Gastrocnemius medialis (tissue), 4 donors: ENCODE measurements at regions not wholly inside any gene's neighbourhood (a gene's known extent, or its start where the extent isn't known, plus 50 kb on each side); places are given as distances from the start of the nearest gene placed in this dataset.

Source experiments
- ATAC-seq, 2 donors: fragments of 150-250 bp; one replicate each; pipeline ENCODE4 v1.9.1; 2016
- DNase-seq, 2 donors: peaks; one replicate each; pipeline ENCODE4 v3.0.0-alpha.2; 2019
- H3K27ac ChIP-seq, 4 donors: fragments of 200-600 bp; sonication (generic); 1 replicate in 1 of 4; 2 replicates in 3 of 4; pipeline ENCODE4 v1.5.1; 2016 to 2018; ENCODE audit warnings: mild to moderate bottlenecking in 2 of 4, moderate library complexity in 1 of 4
- H3K27me3 ChIP-seq, 3 donors: fragments of 200-600 bp; sonication (generic) in 2 of 3; 1 replicate in 1 of 3; 2 replicates in 2 of 3; pipeline versions ENCODE4 v1.5.1 to v1.6.0; 2016 to 2019; ENCODE audit warnings: mild to moderate bottlenecking in 1 of 3, moderate library complexity in 1 of 3
- H3K36me3 ChIP-seq, 2 donors: fragments of 200-600 bp; sonication (generic) in 1 of 2; one replicate each; pipeline ENCODE4 v1.5.1; 2017 to 2018
- H3K4me1 ChIP-seq, 2 donors: fragments of 200-600 bp; sonication (generic) in 1 of 2; one replicate each; pipeline ENCODE4 v1.5.1; 2016 to 2017; ENCODE audit warnings: mild to moderate bottlenecking in 2 of 2
- H3K4me3 ChIP-seq, 4 donors: fragments of 200-600 bp; sonication (generic) in 3 of 4; 1 replicate in 1 of 4; 2 replicates in 3 of 4; pipeline ENCODE4 v1.5.1; 2016 to 2019; ENCODE audit warnings: mild to moderate bottlenecking in 2 of 4
- H3K9me3 ChIP-seq, 3 donors: fragments of 200-600 bp; sonication (generic) in 2 of 3; 1 replicate in 1 of 3; 2 replicates in 2 of 3; pipeline ENCODE4 v1.5.1; 2016 to 2019
- POLR2A ChIP-seq, 2 donors: fragments of 450-650 bp; IDR thresholded peaks; one replicate each; pipeline ENCODE4 v1.6.1; 2017; ENCODE audit warnings: antibody characterized with exemption in 2 of 2, mild to moderate bottlenecking in 2 of 2, moderate library complexity in 2 of 2
- in situ Hi-C, 4 donors: fragments of 200-750 bp; cut with MboI; loops; one replicate each; pipeline versions ENCODE4 v1.15.0 to v1.8.0; 2017; ENCODE audit warnings: low sequenced_read_pairs in 4 of 4
- intact Hi-C: fragments of 100-400 bp; cut with DNase I; formaldehyde crosslinking; loops from one replicate; pipeline ENCODE4 v1.15.1; 2023; ENCODE audit warnings: low total_unique reads
- TF ChIP-seq, protein P1 (sequence below), 5 experiments: fragments of 450-650 bp in 3 of 5; fragments of 200-600 bp in 2 of 5; sonication (generic) in 2 of 5; IDR thresholded peaks in 4 of 5; conservative IDR thresholded peaks in 1 of 5; 1 replicate in 4 of 5; 2 replicates in 1 of 5; pipeline ENCODE4 v1.5.1; 2016 to 2019; ENCODE audit warnings: antibody characterized with exemption in 5 of 5, mild to moderate bottlenecking in 3 of 5, moderate library complexity in 3 of 5

DNA sequence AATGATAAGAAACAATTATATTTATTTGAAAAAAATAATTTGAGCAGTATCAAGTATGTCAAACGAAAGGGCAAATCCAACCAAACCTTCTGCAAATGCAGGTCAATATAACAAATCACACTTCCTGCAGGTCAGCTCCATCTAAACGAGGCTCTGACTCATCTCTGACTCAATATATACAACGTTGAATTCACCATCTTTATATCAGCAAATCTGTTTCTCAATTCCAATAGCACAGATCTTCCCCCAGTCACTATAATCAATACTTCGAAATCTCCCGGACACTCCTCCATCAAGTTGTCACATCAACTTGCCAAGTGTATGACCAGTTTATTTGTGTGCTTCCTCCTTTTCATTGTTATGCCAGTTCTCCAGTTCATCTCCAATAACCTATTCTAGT is 388.9 kb downstream of the ZEB2 start:
- ATAC-seq (no peak), DNase-seq (no peak)
- H3K27me3 ChIP-seq, result no peaks in the 10 kb centered on the region
- no peaks in the 10 kb centered on the region for H3K4me1 ChIP-seq
- no peaks in the 10 kb centered on the region for H3K36me3 ChIP-seq
- intact Hi-C loops (no loop called here), in situ Hi-C loops (no loop called here)
- no peak overlapping the region for H3K27ac ChIP-seq
- no peak for TF ChIP-seq POLR2A (IDR thresholded peaks at IDR 0.05)
- TF ChIP-seq, protein P1, sequence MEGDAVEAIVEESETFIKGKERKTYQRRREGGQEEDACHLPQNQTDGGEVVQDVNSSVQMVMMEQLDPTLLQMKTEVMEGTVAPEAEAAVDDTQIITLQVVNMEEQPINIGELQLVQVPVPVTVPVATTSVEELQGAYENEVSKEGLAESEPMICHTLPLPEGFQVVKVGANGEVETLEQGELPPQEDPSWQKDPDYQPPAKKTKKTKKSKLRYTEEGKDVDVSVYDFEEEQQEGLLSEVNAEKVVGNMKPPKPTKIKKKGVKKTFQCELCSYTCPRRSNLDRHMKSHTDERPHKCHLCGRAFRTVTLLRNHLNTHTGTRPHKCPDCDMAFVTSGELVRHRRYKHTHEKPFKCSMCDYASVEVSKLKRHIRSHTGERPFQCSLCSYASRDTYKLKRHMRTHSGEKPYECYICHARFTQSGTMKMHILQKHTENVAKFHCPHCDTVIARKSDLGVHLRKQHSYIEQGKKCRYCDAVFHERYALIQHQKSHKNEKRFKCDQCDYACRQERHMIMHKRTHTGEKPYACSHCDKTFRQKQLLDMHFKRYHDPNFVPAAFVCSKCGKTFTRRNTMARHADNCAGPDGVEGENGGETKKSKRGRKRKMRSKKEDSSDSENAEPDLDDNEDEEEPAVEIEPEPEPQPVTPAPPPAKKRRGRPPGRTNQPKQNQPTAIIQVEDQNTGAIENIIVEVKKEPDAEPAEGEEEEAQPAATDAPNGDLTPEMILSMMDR (IDR thresholded peaks at IDR 0.05 in 4 of 5, conservative IDR thresholded peaks at IDR 0.05 in 1 of 5), result no peak
- H3K9me3 ChIP-seq, result no peaks in the 10 kb centered on the region
- no peak overlapping the region for H3K4me3 ChIP-seq

DNA sequence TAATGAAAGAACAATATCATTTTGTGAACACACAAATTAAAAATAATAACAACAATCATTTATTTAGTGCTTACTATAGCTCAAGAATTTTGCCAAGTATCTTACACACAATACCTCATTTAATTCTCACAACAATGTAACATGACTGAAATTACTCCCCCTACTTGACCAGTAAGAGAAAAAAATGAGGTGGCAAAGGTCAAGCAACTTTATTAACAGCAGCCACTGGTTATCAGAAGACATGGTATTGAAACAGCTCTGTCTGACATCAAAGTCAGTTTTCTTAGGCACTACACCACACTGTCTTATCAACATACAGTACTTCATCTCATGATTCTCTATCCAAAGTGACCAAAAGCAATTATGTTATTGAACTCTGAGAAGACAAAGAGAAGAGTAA is 389.4 kb downstream of the ZEB2 start:
- Histone ChIP-seq H3K36me3 (no peaks in the 10 kb centered on the region), H3K27me3 (no peaks in the 10 kb centered on the region), H3K4me1 (no peaks in the 10 kb centered on the region), H3K4me3 (no peak overlapping the region), H3K27ac (no peak overlapping the region), H3K9me3 (no peaks in the 10 kb centered on the region)
- TF ChIP-seq, protein P1 (IDR thresholded peaks at IDR 0.05 in 4 of 5, conservative IDR thresholded peaks at IDR 0.05 in 1 of 5), result no peak
- TF ChIP-seq POLR2A (IDR thresholded peaks at IDR 0.05), result no peak
- ATAC-seq, result no peak
- in situ Hi-C loops, result no loop called here
- intact Hi-C loops, result no loop called here
- DNase-seq, result no peak

DNA sequence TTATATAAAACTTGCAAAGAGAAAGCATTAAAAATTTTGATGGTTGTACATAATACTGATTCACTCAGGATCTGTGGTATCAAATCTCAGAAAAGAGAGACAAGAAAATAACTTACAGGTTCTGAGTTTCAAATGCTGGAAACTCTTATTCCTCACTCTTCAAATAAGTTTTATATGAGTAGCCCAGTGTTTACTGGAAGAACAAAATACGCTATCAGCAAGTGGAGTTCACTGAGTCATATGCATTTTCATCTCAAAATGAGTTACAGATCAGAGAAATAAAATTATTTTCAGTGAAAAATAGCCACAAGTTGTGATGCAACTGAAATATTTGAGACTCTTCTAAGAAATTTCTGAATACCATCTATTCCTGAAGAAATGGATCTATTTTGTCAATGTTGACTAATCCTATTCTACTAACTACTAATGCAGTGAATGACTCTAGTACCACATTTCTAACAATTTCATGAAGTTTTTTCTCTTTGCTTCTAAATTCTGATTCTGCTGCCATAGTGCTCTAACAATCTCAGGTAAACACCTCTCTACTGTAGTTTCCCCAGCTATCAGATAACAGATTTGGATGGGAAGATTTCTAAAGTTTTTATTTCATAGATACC is 391.7 kb downstream of the ZEB2 start:
- ATAC-seq (no peak), DNase-seq (no peak)
- intact Hi-C loops, result no loop called here
- H3K36me3 ChIP-seq, result no peaks in the 10 kb centered on the region
- no peak overlapping the region for H3K27ac ChIP-seq
- in situ Hi-C loops, result no loop called here
- H3K27me3 ChIP-seq, result no peaks in the 10 kb centered on the region
- TF ChIP-seq, protein P1 (IDR thresholded peaks at IDR 0.05 in 4 of 5, conservative IDR thresholded peaks at IDR 0.05 in 1 of 5), result no peak
- no peak for TF ChIP-seq POLR2A (IDR thresholded peaks at IDR 0.05)
- H3K9me3 ChIP-seq, result no peaks in the 10 kb centered on the region
- no peak overlapping the region for H3K4me3 ChIP-seq
- H3K4me1 ChIP-seq, result no peaks in the 10 kb centered on the region

DNA sequence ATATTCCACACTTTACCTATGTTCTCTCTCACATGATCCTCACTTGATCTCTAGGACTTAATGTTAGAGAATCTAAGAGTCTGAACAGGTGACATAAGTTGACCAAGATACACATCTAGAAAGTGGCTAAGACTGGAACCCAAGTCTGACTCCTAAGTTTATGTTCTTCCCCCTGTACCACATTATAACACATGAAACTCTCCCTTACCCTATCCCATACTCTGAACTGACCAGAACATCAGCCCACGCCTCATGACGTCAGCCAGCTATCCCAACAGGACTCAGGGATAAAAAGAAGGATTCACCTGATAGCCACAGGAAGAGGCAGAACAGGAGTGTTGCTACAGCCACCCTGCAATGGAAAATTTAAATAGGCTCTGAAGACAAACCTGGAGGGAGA is 392.2 kb downstream of the ZEB2 start:
- in situ Hi-C loops, result no loop called here
- Histone ChIP-seq H3K27ac (no peak overlapping the region), H3K4me1 (no peaks in the 10 kb centered on the region), H3K27me3 (no peaks in the 10 kb centered on the region), H3K36me3 (no peaks in the 10 kb centered on the region), H3K9me3 (no peaks in the 10 kb centered on the region), H3K4me3 (no peak overlapping the region)
- ATAC-seq, result no peak
- DNase-seq, result no peak
- intact Hi-C loops, result no loop called here
- TF ChIP-seq POLR2A (IDR thresholded peaks at IDR 0.05), result no peak
- TF ChIP-seq, protein P1 (IDR thresholded peaks at IDR 0.05 in 4 of 5, conservative IDR thresholded peaks at IDR 0.05 in 1 of 5), result no peak

DNA sequence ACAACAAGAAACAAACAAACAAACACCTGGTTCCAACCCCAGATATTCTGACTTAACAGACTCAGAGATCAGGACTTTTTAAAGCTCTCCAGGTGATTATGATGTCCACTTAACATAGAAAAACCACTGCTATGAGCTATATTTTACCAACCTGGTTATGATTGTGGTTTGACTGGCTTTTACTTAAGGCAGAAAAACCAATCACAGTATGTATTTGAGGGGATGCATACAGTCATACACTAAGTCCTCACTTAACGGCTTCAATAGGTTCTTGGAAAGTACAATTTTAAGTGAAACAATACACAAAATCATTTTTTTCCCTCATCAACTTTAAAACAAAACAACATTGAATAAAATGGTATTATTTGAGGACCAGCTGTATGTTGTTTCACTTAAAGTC is 393.6 kb downstream of the ZEB2 start:
- H3K27me3 ChIP-seq, result no peaks in the 10 kb centered on the region
- intact Hi-C loops (no loop called here), in situ Hi-C loops (no loop called here)
- H3K27ac ChIP-seq, result no peak overlapping the region
- DNase-seq, result no peak
- H3K4me3 ChIP-seq, result no peak overlapping the region
- H3K4me1 ChIP-seq, result no peaks in the 10 kb centered on the region
- no peaks in the 10 kb centered on the region for H3K36me3 ChIP-seq
- no peak for ATAC-seq
- TF ChIP-seq POLR2A (IDR thresholded peaks at IDR 0.05), result no peak
- TF ChIP-seq, protein P1 (IDR thresholded peaks at IDR 0.05 in 4 of 5, conservative IDR thresholded peaks at IDR 0.05 in 1 of 5), result no peak
- H3K9me3 ChIP-seq, result no peaks in the 10 kb centered on the region
